Right hindlimb (tissue), 1 donor: ENCODE measurements at regions not wholly inside any gene's neighbourhood (a gene's known extent, or its start where the extent isn't known, plus 50 kb on each side); places are given as distances from the start of the nearest gene placed in this dataset.
"Not testable (repeated sequence)": the region's sequence is repeated elsewhere in the genome, so short reads cannot be mapped to it uniquely, and the experiment has no call there.

ENCODE experiments used
- DNase-seq: peaks from one replicate; pipeline ENCODE4 v3.0.0-alpha.2; 2018

DNA sequence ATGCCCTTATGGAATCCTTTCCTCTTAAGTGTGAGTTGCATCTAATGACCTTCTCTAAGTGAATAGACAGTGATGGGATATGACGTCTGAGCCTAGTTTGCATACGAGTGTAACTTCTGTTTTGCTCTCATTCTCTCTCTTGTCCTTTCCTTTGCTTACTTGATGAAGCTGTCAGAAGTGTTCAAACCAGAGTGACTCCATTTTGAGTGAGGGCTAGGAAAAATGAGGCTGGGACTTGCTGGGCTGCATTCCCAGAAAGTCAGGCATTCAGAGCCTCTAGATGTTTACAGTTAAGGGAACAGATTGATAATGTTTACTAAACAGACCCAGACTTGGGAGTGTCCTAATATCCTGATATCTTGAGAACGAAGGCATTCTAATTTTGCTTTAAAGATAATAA, 311.2 kb upstream of the SOX4 start:
- not testable (repeated sequence) for DNase-seq

DNA sequence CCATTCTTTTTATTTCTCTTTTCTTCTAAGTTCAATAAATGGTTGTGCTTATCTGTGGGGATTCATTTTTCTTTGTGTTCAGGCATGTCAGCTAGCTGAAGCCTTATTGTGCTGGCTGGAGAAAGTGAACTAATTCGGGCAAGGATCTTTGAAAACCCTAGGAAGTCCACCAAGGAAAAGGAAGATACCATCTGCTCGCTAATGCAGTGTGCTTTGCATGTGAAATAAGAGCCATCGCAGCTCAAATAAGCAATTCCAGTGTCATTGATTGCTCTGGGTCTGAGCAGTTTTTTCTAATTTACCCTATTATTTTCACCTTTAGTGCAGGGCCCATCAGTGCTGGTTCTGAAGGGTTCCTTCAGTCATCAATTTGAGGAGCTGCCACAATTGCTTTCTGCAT, 309.4 kb upstream of the SOX4 start:
- DNase-seq: no peak

DNA sequence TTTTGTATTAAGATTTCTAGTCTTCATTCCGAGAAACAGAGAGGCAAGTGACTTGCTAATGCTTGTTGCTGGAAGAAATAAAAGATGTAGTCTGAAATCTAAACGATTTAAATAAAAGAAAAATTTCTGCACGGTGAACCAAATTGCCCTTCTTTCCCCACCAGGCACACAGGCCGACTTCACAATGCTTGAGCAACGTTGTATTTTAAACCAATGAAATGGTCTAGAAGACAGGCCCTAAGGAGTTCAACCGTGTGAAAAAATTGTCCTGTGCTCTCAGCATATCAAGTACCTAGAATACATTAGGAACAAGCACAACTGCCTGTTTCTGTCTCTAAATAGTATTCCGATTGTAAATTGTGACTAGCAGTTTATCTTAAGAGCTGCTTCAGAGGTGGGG, 308.8 kb upstream of the SOX4 start:
- DNase-seq: no peak

DNA sequence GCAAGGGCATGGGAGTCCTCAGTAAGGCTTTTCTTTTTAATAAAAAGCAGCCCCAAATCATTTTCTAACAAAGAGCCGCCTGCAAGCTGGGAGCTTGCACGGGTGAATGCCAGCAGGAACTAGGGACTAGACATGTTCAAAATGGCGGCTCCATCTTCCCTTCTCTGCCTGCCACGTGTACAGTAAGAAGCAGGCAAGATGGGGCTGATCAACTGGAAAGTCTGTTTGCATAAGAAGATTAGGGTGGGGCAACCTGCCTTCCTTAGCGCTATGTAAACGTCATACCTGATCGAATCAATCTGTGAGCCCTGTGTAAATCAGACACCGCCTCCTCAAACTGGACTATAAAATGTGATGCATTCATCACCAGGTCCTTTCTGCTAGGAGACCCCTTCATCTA, 299.4 kb upstream of the SOX4 start:
- DNase-seq: no peak

DNA sequence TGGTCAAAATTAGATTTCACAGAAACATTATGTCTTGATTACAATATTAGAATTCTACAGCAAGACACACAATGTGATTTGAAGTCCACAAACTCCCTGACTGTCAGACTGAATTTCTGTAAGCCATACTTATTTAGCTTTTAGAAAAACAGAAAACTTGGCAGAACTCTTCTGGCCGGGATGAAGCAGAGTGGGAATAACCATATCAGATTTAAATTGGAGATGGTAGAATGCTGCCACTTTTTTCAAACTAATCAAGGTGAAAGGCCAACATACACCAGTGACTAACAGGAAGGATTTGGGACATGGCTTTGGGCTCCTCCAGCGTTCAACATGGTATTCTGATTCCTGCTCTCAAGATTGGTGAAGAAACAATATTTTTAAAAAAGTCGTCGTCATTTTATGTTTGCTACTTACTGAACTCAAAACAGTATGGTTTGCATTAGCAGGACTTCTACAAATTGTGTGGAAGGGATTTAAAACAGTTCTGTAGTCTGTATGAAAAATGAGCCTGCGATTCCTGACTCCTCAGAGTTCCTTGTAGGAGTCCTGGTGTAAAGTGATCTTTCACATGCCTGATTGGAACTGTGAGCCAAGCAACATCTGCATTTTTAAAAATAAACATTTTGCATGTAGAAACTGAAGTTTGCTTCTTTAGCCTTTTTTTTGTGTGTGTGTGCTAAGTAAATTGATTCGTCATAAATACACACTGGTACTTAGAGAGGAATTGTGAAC, 297.9 kb upstream of the SOX4 start:
- DNase-seq: no peak

DNA sequence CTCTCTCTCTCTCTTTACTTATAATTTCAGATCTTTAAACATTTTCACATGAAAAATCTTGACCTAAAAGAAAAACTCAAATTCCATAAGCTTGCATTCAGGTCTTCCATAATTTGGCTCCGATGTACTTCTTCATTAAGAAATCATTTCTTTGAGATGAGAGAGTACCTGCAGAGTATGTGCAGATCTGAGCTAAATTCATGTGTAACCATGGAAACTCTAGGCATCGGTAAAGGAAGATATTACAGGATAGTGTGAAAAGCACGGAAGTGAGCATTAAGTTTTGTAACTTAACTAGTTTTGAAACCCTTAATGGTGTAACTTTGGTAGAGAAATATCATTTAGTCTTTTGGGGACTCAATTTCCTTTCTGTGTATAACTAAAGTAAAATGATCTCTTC, 295.9 kb upstream of the SOX4 start:
- no peak for DNase-seq

DNA sequence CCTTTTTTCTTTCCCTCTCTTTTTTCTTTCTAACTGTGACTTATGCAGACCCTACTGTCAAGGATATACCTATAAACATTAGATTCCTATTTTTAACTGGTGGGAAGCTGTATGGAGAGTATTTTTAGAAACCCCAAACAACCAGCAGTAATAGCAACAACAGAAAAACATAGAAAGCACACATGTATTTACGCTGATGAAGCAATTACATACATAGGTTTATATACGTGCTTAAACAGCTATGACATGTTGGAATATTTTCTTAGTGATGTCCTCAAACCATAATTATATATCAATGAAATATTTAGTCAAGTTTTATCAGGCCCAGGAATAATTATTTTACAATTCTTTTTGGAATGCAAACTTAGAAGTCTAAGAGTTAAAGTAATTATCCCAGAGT, 294.3 kb upstream of the SOX4 start:
- no peak for DNase-seq

DNA sequence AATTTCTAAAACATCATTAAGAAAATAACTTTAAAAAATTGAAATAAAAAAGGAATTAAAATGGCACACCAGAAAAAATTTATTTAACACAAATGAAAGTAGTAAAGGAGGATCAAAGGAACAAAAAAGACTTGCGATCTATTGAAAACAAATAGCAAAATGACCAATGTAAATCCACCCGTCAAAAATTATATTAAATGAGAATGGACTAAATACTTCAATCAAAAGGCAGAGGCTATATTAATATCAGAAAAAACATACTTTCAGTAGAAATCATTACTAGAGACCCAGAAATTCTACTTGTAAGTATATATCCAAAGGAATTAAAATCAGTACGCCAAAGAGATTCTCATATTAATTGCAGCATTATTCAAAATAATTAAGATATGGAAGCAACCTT, 293.1 kb upstream of the SOX4 start:
- DNase-seq: no peak

DNA sequence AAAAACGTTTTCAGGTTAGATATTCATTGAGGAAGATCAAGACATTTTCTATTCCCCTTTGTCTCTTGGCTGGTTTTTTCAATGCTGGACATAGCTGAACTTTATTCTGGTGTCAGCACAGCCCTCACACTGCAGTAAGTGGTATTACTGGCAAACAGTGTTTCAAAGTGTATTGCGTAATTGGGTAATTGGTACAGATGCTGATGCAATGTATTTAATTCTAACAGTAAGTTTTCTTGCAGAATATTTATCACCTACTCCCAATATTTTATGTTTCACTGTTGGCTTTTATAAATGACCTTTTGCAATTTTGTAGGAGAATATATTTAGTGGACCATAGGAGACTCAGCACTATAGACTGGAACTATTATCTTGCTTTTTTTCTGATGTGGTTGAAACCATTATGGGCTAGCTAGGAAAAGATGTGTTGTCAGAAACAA, 287.6 kb upstream of the SOX4 start:
- no peak for DNase-seq

DNA sequence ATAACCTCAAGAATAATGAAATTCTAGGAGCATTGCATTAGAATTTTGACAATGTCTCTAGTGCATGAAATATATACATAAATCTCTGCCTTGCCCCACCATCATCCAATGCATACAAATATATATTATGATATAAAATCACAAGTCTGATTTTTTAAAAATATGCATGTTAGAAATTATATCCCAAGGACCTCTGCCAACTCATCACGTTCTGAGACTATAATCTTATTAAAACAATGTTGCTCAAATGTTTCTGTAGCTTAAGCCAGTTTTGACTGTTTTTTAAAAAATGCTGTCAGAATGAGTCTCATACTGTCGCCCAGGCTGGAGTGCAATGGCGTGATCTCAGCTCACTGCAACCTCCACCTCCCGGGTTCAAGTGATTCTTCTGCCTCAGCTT, 287.0 kb upstream of the SOX4 start:
- no peak for DNase-seq

DNA sequence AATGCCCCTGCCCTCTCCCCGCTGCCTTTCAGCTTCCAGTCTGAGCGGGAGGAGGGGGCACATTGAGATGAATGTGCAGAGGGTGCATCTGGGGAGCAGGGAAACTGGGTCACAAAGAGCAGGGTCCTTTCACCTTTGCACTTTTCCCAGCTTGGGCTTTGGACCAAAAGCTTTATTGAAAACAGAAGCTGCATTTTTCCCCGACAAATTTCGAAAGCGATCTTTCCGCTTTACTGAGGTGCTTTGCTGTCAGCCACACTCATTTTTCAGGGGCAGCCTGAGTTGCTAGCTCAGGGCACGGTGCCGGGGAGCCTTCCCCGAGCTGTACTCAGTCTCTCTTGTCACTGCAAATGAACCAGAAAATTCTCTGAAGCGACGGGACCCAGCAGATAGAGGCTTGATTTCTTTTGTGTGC, 283.7 kb upstream of the SOX4 start:
- DNase-seq: no peak

DNA sequence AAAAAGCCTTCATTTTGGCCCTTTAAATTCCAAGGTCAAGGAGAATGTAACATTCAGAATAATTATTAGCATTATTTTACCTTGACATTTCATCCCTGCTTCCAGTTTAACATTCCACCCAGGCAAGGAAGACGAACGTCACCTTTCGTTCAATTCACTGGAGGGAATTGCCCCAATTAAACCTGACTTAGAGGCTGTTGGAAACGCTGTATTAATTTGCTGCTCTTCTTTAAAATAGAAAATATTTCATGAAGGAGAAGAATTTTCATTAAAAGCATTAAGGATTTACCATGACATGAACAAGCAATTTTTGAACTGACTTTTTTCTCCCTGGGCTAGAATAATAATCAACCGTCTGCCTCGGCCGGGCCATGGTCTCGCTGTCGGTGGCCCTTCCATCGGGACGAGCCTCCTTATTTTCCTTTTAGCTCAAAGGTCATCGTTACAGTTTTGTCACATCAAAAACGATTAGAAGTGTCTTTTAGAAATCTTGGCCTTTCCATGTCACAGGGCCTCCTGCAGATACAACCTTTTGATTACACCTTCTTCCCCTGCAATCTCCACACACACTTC, 282.9 kb upstream of the SOX4 start:
- no peak for DNase-seq

DNA sequence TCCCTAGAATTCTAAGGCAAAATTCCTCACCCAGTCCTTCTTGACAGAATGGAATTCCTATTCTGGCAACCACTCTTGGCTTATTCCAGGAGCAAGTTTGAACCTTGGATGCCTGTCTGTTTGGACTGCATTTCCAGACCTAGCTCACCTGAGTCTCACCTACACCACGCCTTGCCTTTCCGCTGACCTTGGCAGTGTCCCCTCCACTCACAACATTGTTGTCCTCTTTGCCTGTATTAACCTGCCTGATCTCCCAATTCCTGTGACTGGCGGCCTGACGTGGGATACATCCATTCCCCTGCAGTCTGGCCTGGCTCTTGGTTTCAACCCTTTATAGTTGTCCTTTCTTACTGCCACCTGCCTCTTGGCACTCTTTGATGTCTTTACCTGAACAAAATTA, 281.4 kb upstream of the SOX4 start:
- no peak for DNase-seq

DNA sequence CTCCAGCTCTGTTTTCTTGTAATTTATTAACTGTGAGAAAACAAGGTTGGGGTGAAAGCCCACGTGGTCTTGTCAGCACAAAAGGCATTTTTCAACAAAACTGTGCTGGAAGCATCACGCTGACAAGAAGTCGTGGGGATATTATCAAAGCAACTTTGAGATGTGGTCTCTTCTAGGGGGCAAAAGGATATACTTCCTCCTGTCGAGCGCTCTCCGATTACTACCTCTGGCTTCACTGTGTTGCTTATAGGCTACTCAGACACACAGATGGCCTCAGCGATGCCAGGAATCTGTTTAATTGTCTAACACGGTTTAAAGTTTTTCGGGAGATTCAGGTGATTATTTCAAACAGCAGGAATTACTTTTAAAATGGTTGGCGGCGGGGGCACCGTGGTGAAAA, 275.9 kb upstream of the SOX4 start:
- DNase-seq: no peak

DNA sequence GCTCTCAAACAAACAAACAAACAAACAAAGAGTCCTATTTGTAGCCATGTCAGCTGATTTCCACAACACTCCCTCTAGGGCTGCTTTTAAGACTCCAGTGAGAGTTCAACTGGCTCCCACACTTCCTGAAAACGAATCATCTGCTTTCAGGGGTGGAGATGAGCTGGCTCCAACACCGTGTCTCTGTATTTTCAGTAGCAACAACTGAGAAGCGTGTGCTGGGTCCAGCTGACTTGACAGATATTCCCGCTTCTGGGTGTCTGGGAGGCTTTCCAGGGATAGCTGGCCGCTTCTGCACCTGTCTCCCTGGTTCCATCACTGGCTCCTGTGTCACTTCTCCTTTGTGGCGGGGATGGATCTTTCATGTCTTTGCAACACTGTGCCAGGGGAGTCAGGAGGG, 272.5 kb upstream of the SOX4 start:
- DNase-seq: no peak

DNA sequence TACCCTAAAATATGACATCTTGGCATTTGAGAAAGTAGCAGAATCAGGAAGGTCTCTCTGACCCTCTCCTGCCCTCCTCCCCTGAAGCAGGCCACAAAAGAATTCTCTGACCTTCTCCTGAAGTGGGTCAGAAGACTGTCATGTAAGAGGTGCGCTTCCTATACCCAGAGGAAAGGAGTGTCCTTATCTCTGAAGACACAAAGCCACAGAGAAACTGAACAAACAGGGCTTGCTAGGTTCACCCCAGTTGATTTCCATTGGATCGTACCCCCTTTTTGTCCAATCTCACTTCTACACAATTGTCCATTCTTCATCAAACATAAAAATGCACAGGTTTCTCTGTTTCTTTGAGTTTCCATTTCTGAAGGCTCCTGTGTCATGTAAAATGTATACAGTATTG, 272.0 kb upstream of the SOX4 start:
- no peak for DNase-seq

DNA sequence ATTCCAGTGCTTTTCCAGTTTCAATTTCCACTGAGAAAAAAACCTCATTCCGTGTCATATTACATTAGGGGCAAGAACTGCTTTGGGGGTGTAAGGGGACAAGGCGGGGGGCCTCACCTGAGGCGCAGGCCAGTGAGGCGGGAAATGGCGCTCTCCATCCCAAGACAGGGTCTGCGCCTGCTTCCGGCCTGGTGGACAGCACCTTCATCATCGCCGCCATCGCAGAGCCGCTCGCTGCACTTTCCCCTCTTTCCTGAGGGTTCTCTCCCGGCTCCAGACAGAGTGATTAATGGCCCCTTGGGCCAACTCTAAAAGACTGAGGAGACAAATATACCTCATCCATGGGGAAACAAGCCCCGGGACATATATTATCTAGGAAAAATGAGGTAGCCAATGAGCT, 270.0 kb upstream of the SOX4 start:
- DNase-seq: no peak

DNA sequence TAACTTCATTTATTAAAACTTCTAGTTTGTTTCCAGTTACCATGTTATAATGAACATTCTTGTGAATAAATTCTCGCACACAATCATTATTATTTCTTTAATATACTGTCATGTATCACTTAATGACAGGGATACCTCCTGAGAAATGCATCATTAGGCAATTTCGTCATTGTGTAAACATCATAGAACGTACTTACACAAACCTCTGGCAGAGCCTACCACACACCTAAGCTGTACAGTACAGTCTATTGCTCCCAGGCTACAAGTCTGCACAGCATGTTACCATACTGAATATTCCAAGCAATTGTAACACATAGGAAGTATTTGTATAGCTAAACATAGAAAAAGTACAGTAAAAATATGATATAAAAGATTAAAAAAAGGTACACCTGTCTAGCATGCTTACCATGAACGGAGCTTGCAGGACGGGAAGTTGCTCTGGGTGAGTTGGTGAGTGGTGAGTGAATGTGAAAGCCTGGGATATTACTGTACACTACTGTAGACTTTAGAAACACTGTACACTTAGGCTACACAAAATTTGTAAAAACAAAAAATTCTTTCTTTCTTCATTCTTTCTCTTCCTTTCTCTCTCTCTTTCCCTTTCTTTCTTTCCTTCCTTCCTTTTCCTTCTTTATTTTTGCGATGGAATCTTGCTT, 268.2 kb upstream of the SOX4 start:
- no peak for DNase-seq

DNA sequence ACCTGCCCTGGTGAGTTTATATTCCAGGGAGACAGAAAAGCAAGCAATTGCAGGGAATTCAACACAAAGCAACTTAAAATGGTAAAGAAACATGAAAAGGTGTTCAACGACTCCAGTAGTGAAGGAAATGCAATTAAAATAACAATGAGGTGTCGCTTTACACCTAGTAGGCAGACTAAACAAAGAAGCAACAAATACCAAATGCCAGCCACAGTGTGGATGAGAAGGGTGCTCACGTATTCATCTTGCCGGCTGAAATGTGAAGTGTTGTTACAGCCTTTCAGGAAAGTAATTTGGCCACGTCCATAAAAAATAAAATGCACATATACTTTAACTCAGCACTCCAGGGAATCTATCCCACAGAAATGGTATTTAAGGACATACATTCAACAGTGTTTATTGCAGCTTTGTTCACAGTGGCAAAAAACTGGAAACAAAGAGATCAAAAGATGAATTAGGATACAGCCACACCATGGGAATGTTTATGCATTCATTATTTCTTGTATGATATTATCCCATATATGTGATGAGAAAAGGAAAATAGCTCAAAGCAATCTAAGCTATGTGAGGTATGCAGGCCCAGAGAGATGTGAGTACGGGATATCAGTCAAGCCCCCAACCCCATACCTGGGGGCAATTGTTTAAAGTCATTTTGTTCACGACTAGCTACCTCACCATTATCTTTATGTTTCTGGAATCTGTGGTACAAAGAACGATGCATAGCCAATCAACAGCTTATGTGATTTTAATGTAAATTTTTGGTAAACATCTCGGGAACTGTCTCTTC, 266.0 kb upstream of the SOX4 start:
- no peak for DNase-seq

DNA sequence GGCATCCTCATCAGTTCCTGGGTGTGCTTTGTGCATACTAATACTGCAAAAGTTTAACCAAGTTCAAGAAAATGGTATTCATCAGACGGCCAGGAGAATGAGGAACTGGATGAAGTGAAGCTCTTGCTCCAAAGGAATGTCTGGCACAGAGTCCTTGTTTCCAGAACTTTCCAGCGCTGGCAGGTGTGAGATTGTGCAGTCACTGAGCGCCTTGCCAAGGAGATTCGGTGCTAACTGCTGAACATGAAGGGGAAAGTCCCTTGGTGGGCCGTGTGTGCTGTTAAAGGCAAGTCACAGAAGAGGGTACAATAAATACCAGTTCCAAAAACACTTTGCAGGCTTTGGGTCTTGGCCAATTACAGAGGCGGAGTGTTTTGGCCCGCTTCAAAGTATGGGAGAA, 262.3 kb upstream of the SOX4 start:
- peak; percentile 79 for DNase-seq

DNA sequence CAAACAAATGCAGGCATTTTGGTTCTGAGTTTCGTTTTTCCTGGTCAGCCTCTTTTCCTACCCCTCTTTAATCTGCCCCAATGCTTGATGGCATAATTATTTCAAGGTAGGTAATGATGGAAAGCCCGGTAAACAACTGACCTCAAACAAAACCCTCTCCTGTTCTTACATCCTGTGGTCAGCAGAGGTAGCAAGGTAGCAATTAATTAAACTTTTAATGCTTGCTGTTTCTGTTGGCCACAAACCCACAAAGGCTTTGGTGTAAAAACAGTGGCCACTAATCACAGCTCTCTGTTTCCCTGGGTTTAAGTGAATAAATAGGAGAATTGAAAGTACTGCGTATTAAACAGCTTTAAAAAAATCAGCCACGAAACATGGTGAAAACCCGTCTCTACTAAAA, 261.5 kb upstream of the SOX4 start:
- DNase-seq: no peak

DNA sequence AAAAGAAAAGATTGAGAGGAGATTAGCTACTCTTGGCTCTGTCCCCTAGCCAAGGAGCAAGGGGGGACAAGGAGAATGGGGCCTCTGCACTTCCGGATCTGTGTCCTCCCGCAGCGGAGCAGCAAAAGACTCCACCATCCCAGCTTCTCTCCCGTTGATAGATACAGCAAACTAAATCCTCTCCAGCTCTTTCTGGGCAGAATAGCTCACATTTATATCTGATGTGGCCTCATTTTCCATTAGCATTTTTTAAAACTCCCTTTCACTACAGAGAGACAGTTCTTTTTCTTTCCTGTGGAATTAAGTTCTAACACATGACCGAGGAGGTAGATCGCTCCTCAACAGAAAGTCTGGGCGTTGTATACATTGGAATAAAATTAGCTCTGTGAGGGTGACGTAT, 260.9 kb upstream of the SOX4 start:
- no peak for DNase-seq

DNA sequence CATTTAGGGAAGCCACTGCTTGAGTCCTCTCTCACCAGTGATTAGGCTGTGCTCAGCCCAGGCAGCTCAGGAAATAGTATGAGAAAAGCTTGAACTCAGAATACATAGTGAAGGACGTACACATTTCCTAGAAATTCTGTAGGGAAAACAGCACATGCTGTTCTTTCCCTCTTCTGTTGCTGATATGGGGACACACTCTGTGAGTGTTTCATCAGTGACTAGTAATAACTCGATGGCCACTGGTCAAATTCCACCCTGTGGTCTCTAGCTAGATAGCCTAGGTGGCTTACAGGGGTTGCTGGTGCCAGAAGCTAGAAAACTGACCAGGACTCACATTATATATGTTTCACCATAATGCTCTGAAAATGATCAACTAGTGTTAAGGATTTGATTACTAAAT, 259.8 kb upstream of the SOX4 start:
- DNase-seq: no peak

DNA sequence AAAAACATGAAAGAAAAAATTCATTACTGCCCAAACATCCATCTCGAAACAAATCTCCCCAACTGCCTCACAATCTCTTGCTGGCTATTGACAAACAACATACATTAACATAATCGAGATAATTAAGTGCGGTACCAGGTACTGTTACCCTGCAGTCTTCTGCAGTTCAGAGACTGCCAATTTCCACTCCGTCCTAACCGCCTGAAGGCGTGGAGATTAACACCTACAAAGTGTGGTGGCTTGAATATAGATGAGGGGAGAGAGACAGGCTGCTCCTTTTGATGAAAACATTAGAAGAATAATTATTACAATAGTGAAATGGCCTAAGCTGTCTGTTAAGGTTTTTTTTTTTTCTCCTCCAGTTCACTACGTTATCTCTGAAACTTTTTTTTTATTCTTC, 258.9 kb upstream of the SOX4 start:
- no peak for DNase-seq
